K562 (cell line): ENCODE measurements at regions not wholly inside any gene's neighbourhood (a gene's known extent, or its start where the extent isn't known, plus 50 kb on each side); places are given as distances from the start of the nearest gene placed in this dataset.

Experiments
- ATAC-seq: fragments of 200-7000 bp; cut with Tn5 transposase; 3 replicates; pipeline ENCODE4 v1.9.1; 2020; ENCODE audit warnings: moderate library complexity
- BruUV-seq: library from RNA; stranded (reverse); fragments of 400-500 nt; replicated peaks from 2 replicates; lab custom pipeline; 2021; lab: Mats Ljungman, UMichigan
- CTCF ChIA-PET: fragments of 300-600 bp; formaldehyde crosslinking; extraction: SDS; loops from one replicate; lab custom pipeline; 2021; ENCODE audit warnings: low intra/inter-chr PET ratio; lab: Yijun Ruan, JAX
- POLR2A ChIA-PET: fragments of 300-600, 350-650 bp; sonication (Branson Sonifier 250); formaldehyde crosslinking; extraction: SDS; loops from one replicate; lab custom pipeline; 2021; ENCODE audit warnings: antibody characterized with exemption, inconsistent platforms; lab: Yijun Ruan, JAX
- DNase-seq, 4 experiments: peaks; one replicate each; pipeline versions ENCODE4 v3.0.0 to v3.0.0-alpha.2; 2011 to 2018; ENCODE audit warnings: low spot score in 3 of 4, mixed read lengths in 3 of 4; ENCODE audit errors: extremely low read depth in 1 of 4
- FAIRE-seq: peaks from 2 replicates; lab custom pipeline; 2011; peaks lifted over from hg19 to GRCh38; lab: Jason Lieb, UNC
- H2AFZ ChIP-seq: 2 replicates; pipeline ENCODE4 v1.6.0; 2011; ENCODE audit warnings: low read depth, low read length, control low read depth, inconsistent platforms
- H3K27ac ChIP-seq: fragments of 200-600 bp; 3 replicates; pipeline ENCODE4 v1.8.0; 2011; ENCODE audit warnings: low read depth, mild to moderate bottlenecking, control low read depth, inconsistent platforms, low read length, moderate library complexity, mixed read lengths; ENCODE audit errors: extremely low read depth
- H3K27me3 ChIP-seq, 2 experiments: fragments of 300-600 bp in 1 of 2; 2 replicates in 1 of 2; 3 replicates in 1 of 2; pipeline versions ENCODE4 v1.6.0 to v1.8.0; 2011; ENCODE audit warnings: inconsistent platforms in 2 of 2, low read length in 2 of 2, mild to moderate bottlenecking in 1 of 2, mixed read lengths in 1 of 2, moderate library complexity in 1 of 2; ENCODE audit not compliant: control insufficient read depth in 2 of 2, insufficient read depth in 2 of 2
- H3K36me3 ChIP-seq: fragments of 300-600 bp; 3 replicates; pipeline ENCODE4 v1.8.0; 2011; ENCODE audit warnings: mild to moderate bottlenecking, low read length, inconsistent platforms; ENCODE audit not compliant: control insufficient read depth, insufficient read depth
- H3K4me1 ChIP-seq, 2 experiments: fragments of 200-600 bp in 1 of 2; replicated peaks in 1 of 2; 2 replicates in 1 of 2; 3 replicates in 1 of 2; pipeline versions ENCODE4 v1.5.1 to v1.8.0; 2011; ENCODE audit warnings: inconsistent platforms in 2 of 2, low read length in 2 of 2, mild to moderate bottlenecking in 1 of 2, mixed read lengths in 1 of 2, moderate library complexity in 1 of 2; ENCODE audit not compliant: control insufficient read depth in 2 of 2, insufficient read depth in 2 of 2
- H3K4me2 ChIP-seq: 2 replicates; pipeline ENCODE4 v1.6.1; 2011; ENCODE audit warnings: low read length, control low read depth, inconsistent platforms, mixed read lengths; ENCODE audit not compliant: insufficient read depth
- H3K4me3 ChIP-seq: fragments of 200-600 bp; sonication (generic), shearing (Covaris generic); 2 replicates; pipeline ENCODE4 v1.5.1; 2016; ENCODE audit warnings: control low read depth, inconsistent platforms
- H3K79me2 ChIP-seq: fragments of 200-600 bp; 3 replicates; pipeline ENCODE4 v1.8.0; 2011; ENCODE audit warnings: low read length, inconsistent platforms; ENCODE audit not compliant: control insufficient read depth, insufficient read depth
- H3K9ac ChIP-seq, 2 experiments: 2 replicates each; pipeline versions ENCODE4 v1.6.0 to v1.6.1; 2011; ENCODE audit warnings: low read depth in 2 of 2, low read length in 2 of 2, control low read depth in 1 of 2, inconsistent platforms in 1 of 2, mild to moderate bottlenecking in 1 of 2, mixed read lengths in 1 of 2; ENCODE audit not compliant: insufficient read depth in 1 of 2
- H3K9me1 ChIP-seq: one replicate; pipeline ENCODE4 v1.6.0; 2011; ENCODE audit warnings: inconsistent platforms, mild to moderate bottlenecking, low read length, moderate library complexity; ENCODE audit not compliant: control insufficient read depth, insufficient read depth
- H3K9me3 ChIP-seq: replicated peaks from 2 replicates; pipeline ENCODE4 v1.5.1; 2011; ENCODE audit warnings: low read depth, low read length, inconsistent platforms; ENCODE audit not compliant: control insufficient read depth, insufficient read depth
- H4K20me1 ChIP-seq: replicated peaks from 2 replicates; pipeline ENCODE4 v1.6.1; 2011; ENCODE audit warnings: low read length, inconsistent platforms, mixed read lengths; ENCODE audit not compliant: control insufficient read depth, insufficient read depth
- BHLHE40 ChIP-seq: IDR thresholded peaks from 2 replicates; pipeline ENCODE4 v1.6.1; 2011; ENCODE audit warnings: low read length, improper control_type of control experiment
- CAMTA2 ChIP-seq: fragments of 250-450 bp; sonication (Bioruptor Pico); conservative IDR thresholded peaks from 2 replicates; pipeline ENCODE4 v1.5.1; 2022
- CBFA2T2 ChIP-seq: fragments of 450-650 bp; conservative IDR thresholded peaks from 2 replicates; pipeline ENCODE4 v1.6.1; 2017; ENCODE audit warnings: mild to moderate bottlenecking
- CBFA2T3 ChIP-seq: fragments of 450-650 bp; IDR thresholded peaks from 2 replicates; pipeline ENCODE4 v1.6.1; 2017
- CTBP1 ChIP-seq: fragments of 450-650 bp; IDR thresholded peaks from 2 replicates; pipeline ENCODE4 v1.6.1; 2016; ENCODE audit warnings: borderline replicate concordance
- FOSL1 ChIP-seq: fragments of 200-800 bp; sonication (Bioruptor generic); conservative IDR thresholded peaks from 2 replicates; pipeline ENCODE4 v1.6.1; 2016; ENCODE audit warnings: missing genetic modification characterization, missing compliant biosample characterization
- HDAC3 ChIP-seq: fragments of 450-650 bp; IDR thresholded peaks from 2 replicates; pipeline ENCODE4 v1.6.1; 2018; ENCODE audit warnings: borderline replicate concordance, mild to moderate bottlenecking, moderate library complexity; ENCODE audit not compliant: partially characterized antibody
- HEY1 ChIP-seq: fragments of 250-450 bp; sonication (Bioruptor Pico); IDR thresholded peaks from 2 replicates; pipeline ENCODE4 v1.5.0; 2020; ENCODE audit warnings: mild to moderate bottlenecking, moderate library complexity, borderline replicate concordance
- HMG20A ChIP-seq: fragments of 450-650 bp; formaldehyde crosslinking; conservative IDR thresholded peaks from 2 replicates; pipeline ENCODE4 v1.4.0; 2020; ENCODE audit warnings: mild to moderate bottlenecking, mixed read lengths
- JUND ChIP-seq, 2 experiments: IDR thresholded peaks; 2 replicates in 1 of 2; 3 replicates in 1 of 2; pipeline ENCODE4 v1.6.1; 2011; ENCODE audit warnings: borderline replicate concordance in 2 of 2, low read depth in 2 of 2, low read length in 2 of 2, improper control_type of control experiment in 1 of 2, missing biosample characterization in 1 of 2, missing genetic modification characterization in 1 of 2, missing genetic modification reagents in 1 of 2
- POLR2H ChIP-seq: IDR thresholded peaks from 2 replicates; pipeline ENCODE4 v1.6.1; 2016; ENCODE audit warnings: missing genetic modification characterization, low read depth, mild to moderate bottlenecking, control low read depth, missing compliant biosample characterization, moderate library complexity
- RCOR1 ChIP-seq, 2 experiments: IDR thresholded peaks; 2 replicates each; pipeline ENCODE4 v1.6.1; 2012; ENCODE audit warnings: low read depth in 2 of 2, low read length in 2 of 2, borderline replicate concordance in 1 of 2, improper control_type of control experiment in 1 of 2
- ZNF174 ChIP-seq: fragments of 250-450 bp; sonication (Bioruptor Pico); IDR thresholded peaks from 2 replicates; pipeline ENCODE4 v1.4.0; 2020; ENCODE audit warnings: mild to moderate bottlenecking
- ZNF282 ChIP-seq: sonication (generic); formaldehyde crosslinking; IDR thresholded peaks from 2 replicates; pipeline ENCODE4 v1.8.1; 2023; ENCODE audit warnings: missing genetic modification reagents
- WGBS: fragments of 100-300 bp; shearing (Covaris generic); methylation state at CpG from one replicate; pipeline ENCODE4 v1.1.6; 2016; ENCODE audit warnings: low coverage, mixed read lengths; ENCODE audit not compliant: insufficient coverage; ENCODE audit errors: missing lambda C conversion rate; 5-methylcytosine and 5-hydroxymethylcytosine counted together
- in situ Hi-C: fragments of 300-500 bp; cut with MboI; formaldehyde crosslinking; loops from 4 replicates; pipeline ENCODE4 v1.15.0; 2018; ENCODE audit warnings: inconsistent platforms, mixed read lengths
- intact Hi-C: fragments of 100-400 bp; cut with micrococcal nuclease; formaldehyde crosslinking; loops from 2 replicates; pipeline ENCODE4 v1.14.2; 2022
- TF ChIP-seq, protein P1 (sequence below), 2 experiments: fragments of 450-650 bp; IDR thresholded peaks; 2 replicates each; pipeline ENCODE4 v1.6.1; 2018; ENCODE audit warnings: mild to moderate bottlenecking in 2 of 2, low read depth in 1 of 2; ENCODE audit not compliant: partially characterized antibody in 2 of 2
- TF ChIP-seq, protein P2 (sequence below): fragments of 200-800 bp; sonication (Bioruptor generic); IDR thresholded peaks from 2 replicates; pipeline ENCODE4 v1.6.1; 2017; ENCODE audit warnings: missing genetic modification characterization, missing compliant biosample characterization

DNA sequence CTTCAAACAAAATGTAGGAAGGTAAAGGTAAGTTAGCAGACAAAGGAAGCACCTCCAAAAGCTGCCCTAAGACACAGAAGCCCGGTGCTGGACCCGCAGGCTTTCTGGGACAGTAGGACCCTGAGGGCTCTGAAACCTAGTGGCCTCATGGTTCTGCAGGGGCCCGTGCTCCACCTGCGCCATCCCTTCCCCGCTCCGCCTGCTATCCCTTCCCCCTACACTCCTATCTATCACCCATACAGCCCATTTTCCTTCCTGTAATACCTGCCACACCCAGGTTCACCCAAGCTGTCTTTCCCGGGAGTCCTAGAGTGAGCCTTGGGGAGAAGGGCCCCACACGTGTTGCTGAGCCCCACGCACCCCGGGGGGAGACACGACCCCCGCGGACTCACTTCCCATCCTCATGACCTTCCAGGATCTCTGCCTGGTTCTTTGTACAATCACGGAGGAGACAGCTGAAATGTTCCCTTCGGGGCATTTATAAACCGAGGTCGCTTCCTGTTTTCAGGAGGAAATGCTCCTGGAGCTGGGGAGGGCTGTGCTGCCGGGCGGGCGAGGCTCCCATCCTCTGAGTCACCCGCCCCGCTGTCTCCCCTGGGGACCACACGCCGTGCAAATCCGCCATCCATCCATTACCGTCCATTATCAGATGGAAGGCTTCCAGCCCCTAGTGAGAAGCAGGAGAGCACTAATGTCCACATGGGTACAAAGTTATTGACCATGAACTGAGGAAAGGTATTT, 251.7 kb upstream of the PITRM1 start:
- in situ Hi-C loops (no loop called here), intact Hi-C loops (no loop called here)
- H3K36me3 ChIP-seq, result no peaks in the 10 kb centered on the region
- H3K9me1 ChIP-seq, result no peaks in the 10 kb centered on the region
- CTCF ChIA-PET, result no interaction called here
- no peak for FAIRE-seq
- no peak overlapping the region for H3K27ac ChIP-seq
- H3K79me2 ChIP-seq, result no peaks in the 10 kb centered on the region
- ATAC-seq, result peak; percentile 37; the same call in 1 of the 3 replicates
- no peak overlapping the region for H3K9ac ChIP-seq
- H3K4me2 ChIP-seq, result no peak overlapping the region
- H3K27me3 ChIP-seq, result peaks cover 10 to 36% of the 10 kb centered on the region in 2 experiments; a peak in 4 of 5 replicates
- no peak overlapping the region for H2AFZ ChIP-seq
- WGBS, result 2% methylated on average over 25 of the region's 26 CpGs
- TF ChIP-seq, protein P1, sequence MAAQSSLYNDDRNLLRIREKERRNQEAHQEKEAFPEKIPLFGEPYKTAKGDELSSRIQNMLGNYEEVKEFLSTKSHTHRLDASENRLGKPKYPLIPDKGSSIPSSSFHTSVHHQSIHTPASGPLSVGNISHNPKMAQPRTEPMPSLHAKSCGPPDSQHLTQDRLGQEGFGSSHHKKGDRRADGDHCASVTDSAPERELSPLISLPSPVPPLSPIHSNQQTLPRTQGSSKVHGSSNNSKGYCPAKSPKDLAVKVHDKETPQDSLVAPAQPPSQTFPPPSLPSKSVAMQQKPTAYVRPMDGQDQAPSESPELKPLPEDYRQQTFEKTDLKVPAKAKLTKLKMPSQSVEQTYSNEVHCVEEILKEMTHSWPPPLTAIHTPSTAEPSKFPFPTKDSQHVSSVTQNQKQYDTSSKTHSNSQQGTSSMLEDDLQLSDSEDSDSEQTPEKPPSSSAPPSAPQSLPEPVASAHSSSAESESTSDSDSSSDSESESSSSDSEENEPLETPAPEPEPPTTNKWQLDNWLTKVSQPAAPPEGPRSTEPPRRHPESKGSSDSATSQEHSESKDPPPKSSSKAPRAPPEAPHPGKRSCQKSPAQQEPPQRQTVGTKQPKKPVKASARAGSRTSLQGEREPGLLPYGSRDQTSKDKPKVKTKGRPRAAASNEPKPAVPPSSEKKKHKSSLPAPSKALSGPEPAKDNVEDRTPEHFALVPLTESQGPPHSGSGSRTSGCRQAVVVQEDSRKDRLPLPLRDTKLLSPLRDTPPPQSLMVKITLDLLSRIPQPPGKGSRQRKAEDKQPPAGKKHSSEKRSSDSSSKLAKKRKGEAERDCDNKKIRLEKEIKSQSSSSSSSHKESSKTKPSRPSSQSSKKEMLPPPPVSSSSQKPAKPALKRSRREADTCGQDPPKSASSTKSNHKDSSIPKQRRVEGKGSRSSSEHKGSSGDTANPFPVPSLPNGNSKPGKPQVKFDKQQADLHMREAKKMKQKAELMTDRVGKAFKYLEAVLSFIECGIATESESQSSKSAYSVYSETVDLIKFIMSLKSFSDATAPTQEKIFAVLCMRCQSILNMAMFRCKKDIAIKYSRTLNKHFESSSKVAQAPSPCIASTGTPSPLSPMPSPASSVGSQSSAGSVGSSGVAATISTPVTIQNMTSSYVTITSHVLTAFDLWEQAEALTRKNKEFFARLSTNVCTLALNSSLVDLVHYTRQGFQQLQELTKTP (IDR thresholded peaks at IDR 0.05; ENCODE audit: low read depth in 1 of 2, partially characterized antibody in 2 of 2), result no peak
- TF ChIP-seq ZNF174, result no peak
- TF ChIP-seq BHLHE40, result no peak
- no peak for TF ChIP-seq HDAC3
- no peak for TF ChIP-seq HEY1 (CRISPR knock-in tag)
- no peak for TF ChIP-seq CBFA2T2
- TF ChIP-seq FOSL1 (tag), result peak; percentile 46; the same call in 1 of the 2 replicates
- TF ChIP-seq RCOR1 (IDR thresholded peaks at IDR 0.05; ENCODE audit: borderline replicate concordance in 1 of 2, low read depth in 2 of 2, low read length in 2 of 2), result 0 out of 4 replicates have a peak, but pooled peaks of 1 of the 2 experiments have one; percentile 33
- no peak for TF ChIP-seq HMG20A (CRISPR knock-in tag)
- 0 out of 2 replicates have a peak, but pooled peaks have one; percentile 6 for TF ChIP-seq JUND (IDR thresholded peaks at IDR 0.05; ENCODE audit: borderline replicate concordance, low read depth, low read length)
- TF ChIP-seq JUND (tag; IDR thresholded peaks at IDR 0.05; ENCODE audit: borderline replicate concordance, low read depth, low read length), result no peak
- no peak for TF ChIP-seq POLR2H
- TF ChIP-seq CBFA2T3, result no peak
- no peak for TF ChIP-seq CAMTA2
- TF ChIP-seq, protein P2, sequence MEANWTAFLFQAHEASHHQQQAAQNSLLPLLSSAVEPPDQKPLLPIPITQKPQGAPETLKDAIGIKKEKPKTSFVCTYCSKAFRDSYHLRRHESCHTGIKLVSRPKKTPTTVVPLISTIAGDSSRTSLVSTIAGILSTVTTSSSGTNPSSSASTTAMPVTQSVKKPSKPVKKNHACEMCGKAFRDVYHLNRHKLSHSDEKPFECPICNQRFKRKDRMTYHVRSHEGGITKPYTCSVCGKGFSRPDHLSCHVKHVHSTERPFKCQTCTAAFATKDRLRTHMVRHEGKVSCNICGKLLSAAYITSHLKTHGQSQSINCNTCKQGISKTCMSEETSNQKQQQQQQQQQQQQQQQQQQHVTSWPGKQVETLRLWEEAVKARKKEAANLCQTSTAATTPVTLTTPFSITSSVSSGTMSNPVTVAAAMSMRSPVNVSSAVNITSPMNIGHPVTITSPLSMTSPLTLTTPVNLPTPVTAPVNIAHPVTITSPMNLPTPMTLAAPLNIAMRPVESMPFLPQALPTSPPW, result 0 out of 2 replicates have a peak, but pooled peaks have one; percentile 27
- TF ChIP-seq ZNF282 (CRISPR knock-in tag), result no peak
- peak; percentile 76 for TF ChIP-seq CTBP1
- 0 out of 5 replicates have a peak, but pooled peaks cover 0 to 2% of the 10 kb centered on the region in 2 experiments for H3K4me1 ChIP-seq
- H4K20me1 ChIP-seq, result peaks cover 22% of the 10 kb centered on the region
- peak in 1 of 4 experiments; percentile 9 for DNase-seq
- BruUV-seq, result no TSS peak
- POLR2A ChIA-PET, result interaction anchor here (0.7 kb wide), 2 partner anchors 20 to 44 kb away, joined by 3 read pairs; no protein-coding TSS in a partner anchor
- no peaks in the 10 kb centered on the region for H3K9me3 ChIP-seq
- no peak overlapping the region for H3K4me3 ChIP-seq
